ENCODE measurements at regions not wholly inside any gene's neighbourhood (a gene's known extent, or its start where the extent isn't known, plus 50 kb on each side); places are given as distances from the start of the nearest gene placed in this dataset.

DNA sequence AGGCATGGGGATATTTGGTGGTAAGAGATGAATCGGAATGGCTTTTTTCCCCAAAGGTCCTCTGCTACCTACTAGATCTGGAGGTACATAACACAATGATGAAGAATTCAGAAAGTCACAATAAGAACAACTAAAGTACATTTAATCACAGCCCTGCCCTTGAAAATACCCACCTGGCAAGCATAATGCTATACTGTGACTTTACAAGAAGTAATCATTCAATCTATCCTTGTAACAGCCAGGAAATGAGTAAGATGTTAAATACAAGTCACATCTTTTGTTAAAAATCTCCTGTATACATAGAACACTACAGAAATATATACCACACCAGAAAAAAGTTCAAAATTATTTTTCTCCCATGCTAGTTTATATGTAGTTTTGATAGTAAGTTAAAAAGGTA lies 108.3 kb upstream of the ABCB5 start:
- TF ChIP-seq, protein P1, sequence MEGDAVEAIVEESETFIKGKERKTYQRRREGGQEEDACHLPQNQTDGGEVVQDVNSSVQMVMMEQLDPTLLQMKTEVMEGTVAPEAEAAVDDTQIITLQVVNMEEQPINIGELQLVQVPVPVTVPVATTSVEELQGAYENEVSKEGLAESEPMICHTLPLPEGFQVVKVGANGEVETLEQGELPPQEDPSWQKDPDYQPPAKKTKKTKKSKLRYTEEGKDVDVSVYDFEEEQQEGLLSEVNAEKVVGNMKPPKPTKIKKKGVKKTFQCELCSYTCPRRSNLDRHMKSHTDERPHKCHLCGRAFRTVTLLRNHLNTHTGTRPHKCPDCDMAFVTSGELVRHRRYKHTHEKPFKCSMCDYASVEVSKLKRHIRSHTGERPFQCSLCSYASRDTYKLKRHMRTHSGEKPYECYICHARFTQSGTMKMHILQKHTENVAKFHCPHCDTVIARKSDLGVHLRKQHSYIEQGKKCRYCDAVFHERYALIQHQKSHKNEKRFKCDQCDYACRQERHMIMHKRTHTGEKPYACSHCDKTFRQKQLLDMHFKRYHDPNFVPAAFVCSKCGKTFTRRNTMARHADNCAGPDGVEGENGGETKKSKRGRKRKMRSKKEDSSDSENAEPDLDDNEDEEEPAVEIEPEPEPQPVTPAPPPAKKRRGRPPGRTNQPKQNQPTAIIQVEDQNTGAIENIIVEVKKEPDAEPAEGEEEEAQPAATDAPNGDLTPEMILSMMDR (conservative IDR thresholded peaks at IDR 0.05; ENCODE audit: low read length): no peak
- TF ChIP-seq EZH2phosphoT487 (IDR thresholded peaks at IDR 0.05; ENCODE audit: borderline replicate concordance, low read depth, low read length): no peak
- no peak overlapping the region for H3K27ac ChIP-seq (ENCODE audit: low read depth, low read length, poor library complexity, severe bottlenecking)
- no peaks in the 10 kb centered on the region for H3K9me3 ChIP-seq (ENCODE audit: low read length)
- H3K4me1 ChIP-seq (ENCODE audit: insufficient read depth, low read length, poor library complexity, severe bottlenecking): no peaks in the 10 kb centered on the region
- BruUV-seq (replicated peaks): no TSS peak
- H3K9me2 ChIP-seq (ENCODE audit: insufficient read depth, low read length): no peaks in the 10 kb centered on the region
- H4K20me1 ChIP-seq (ENCODE audit: insufficient read depth, low read length): no peaks in the 10 kb centered on the region
- ChIA-PET CTCF (ENCODE audit: unreplicated experiment) (no interaction called here), POLR2A (no interaction called here)
- no peak for DNase-seq (ENCODE audit: low spot score)
- H3K36me3 ChIP-seq (ENCODE audit: insufficient read depth, low read length): no peaks in the 10 kb centered on the region
- H2AFZ ChIP-seq (ENCODE audit: low read length): no peak overlapping the region
- H3K4me3 ChIP-seq (ENCODE audit: low read depth, low read length, poor library complexity, severe bottlenecking): no peak overlapping the region
- intact Hi-C loops (cut with micrococcal nuclease; ENCODE audit: unreplicated experiment): no loop called here
- no peaks in the 10 kb centered on the region for H3K79me2 ChIP-seq (ENCODE audit: insufficient read depth, low read depth, low read length)
- no peak overlapping the region for H3K4me2 ChIP-seq (ENCODE audit: low read length)

GRCh38 chr7:20508109-20508508 lies 107.4 kb upstream of the ABCB5 start:
- CTCF ChIA-PET (ENCODE audit: unreplicated experiment): no interaction called here
- Histone ChIP-seq H3K9me3 (ENCODE audit: low read length) (no peaks in the 10 kb centered on the region), H3K4me1 (ENCODE audit: insufficient read depth, low read length, poor library complexity, severe bottlenecking) (no peaks in the 10 kb centered on the region), H2AFZ (ENCODE audit: low read length) (no peak overlapping the region), H4K20me1 (ENCODE audit: insufficient read depth, low read length) (no peaks in the 10 kb centered on the region), H3K4me3 (ENCODE audit: low read depth, low read length, poor library complexity, severe bottlenecking) (no peak overlapping the region), H3K36me3 (ENCODE audit: insufficient read depth, low read length) (no peaks in the 10 kb centered on the region), H3K4me2 (ENCODE audit: low read length) (no peak overlapping the region), H3K9me2 (ENCODE audit: insufficient read depth, low read length) (no peaks in the 10 kb centered on the region), H3K79me2 (ENCODE audit: insufficient read depth, low read depth, low read length) (no peaks in the 10 kb centered on the region), H3K27ac (ENCODE audit: low read depth, low read length, poor library complexity, severe bottlenecking) (no peak overlapping the region)
- POLR2A ChIA-PET: no interaction called here
- DNase-seq (ENCODE audit: low spot score): no peak
- no TSS peak for BruUV-seq (replicated peaks)
- intact Hi-C loops (cut with micrococcal nuclease; ENCODE audit: unreplicated experiment): no loop called here
- TF ChIP-seq, protein P1 (conservative IDR thresholded peaks at IDR 0.05; ENCODE audit: low read length): no peak
- TF ChIP-seq EZH2phosphoT487 (IDR thresholded peaks at IDR 0.05; ENCODE audit: borderline replicate concordance, low read depth, low read length): no peak

DNA sequence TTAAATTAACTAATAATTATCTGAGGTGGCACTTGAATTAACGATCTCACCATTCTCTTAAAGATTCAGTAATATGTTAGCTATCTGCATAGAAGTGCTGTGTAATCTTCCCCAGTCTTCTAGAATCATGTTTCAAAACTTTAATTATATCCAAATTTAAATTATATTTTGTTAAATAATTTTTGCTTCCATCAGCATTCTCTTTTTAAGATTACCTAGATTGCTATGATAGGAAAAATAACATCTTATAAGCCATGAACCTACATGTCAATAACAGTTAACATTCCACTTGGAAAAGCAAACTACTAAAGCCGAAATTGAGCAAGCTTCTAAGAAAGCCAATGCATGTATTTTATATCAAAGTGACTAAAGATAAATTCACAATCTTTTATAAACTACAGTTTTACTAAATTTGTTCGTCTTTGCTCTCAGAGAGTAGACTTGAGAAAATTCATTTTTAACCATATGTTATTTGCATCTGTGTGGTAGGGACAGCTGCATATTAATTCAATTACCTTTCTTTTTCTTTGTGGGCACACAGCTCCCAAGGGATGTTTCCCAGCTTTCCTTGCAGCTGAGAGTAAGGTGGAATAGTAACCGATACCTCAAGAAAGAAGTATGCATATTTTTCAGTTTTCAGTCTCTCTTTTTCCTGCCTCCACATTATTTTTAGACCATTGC lies 105.4 kb upstream of the ABCB5 start:
- intact Hi-C loops (cut with micrococcal nuclease; ENCODE audit: unreplicated experiment): no loop called here
- DNase-seq (ENCODE audit: low spot score): no peak
- Histone ChIP-seq H3K79me2 (ENCODE audit: insufficient read depth, low read depth, low read length) (no peaks in the 10 kb centered on the region), H3K4me2 (ENCODE audit: low read length) (no peak overlapping the region), H3K4me3 (ENCODE audit: low read depth, low read length, poor library complexity, severe bottlenecking) (no peak overlapping the region), H4K20me1 (ENCODE audit: insufficient read depth, low read length) (no peaks in the 10 kb centered on the region), H3K9me3 (ENCODE audit: low read length) (no peaks in the 10 kb centered on the region), H2AFZ (ENCODE audit: low read length) (no peak overlapping the region), H3K9me2 (ENCODE audit: insufficient read depth, low read length) (no peaks in the 10 kb centered on the region), H3K27ac (ENCODE audit: low read depth, low read length, poor library complexity, severe bottlenecking) (no peak overlapping the region), H3K36me3 (ENCODE audit: insufficient read depth, low read length) (no peaks in the 10 kb centered on the region), H3K4me1 (ENCODE audit: insufficient read depth, low read length, poor library complexity, severe bottlenecking) (no peaks in the 10 kb centered on the region)
- ChIA-PET POLR2A (interaction anchor here (0.6 kb wide), 1 partner anchor 673 kb away, joined by 6 read pairs; no protein-coding TSS in a partner anchor), CTCF (ENCODE audit: unreplicated experiment) (no interaction called here)
- no TSS peak for BruUV-seq (replicated peaks)
- TF ChIP-seq, protein P1 (conservative IDR thresholded peaks at IDR 0.05; ENCODE audit: low read length): no peak
- TF ChIP-seq EZH2phosphoT487 (IDR thresholded peaks at IDR 0.05; ENCODE audit: borderline replicate concordance, low read depth, low read length): no peak

Data from OCI-LY7 (cell line).